ENCODE measurements at regions not wholly inside any gene's neighbourhood (a gene's known extent, or its start where the extent isn't known, plus 50 kb on each side); places are given as distances from the start of the nearest gene placed in this dataset.
"Not testable (repeated sequence)": the region's sequence is repeated elsewhere in the genome, so short reads cannot be mapped to it uniquely, and the experiment has no call there.

- Mint-ChIP-seq H3K36me3 (ENCODE audit: low read depth) (no peaks in the 10 kb centered on the region), H3K27ac (no peak overlapping the region), H3K9me3 (no peaks in the 10 kb centered on the region), H3K4me3 (no peak overlapping the region), H3K27me3 (peaks cover 7% of the 10 kb centered on the region), H3K4me1 (peaks cover 19% of the 10 kb centered on the region)
- ATAC-seq (ENCODE audit: low read depth) (no peak), DNase-seq (no peak)
- CTCF ChIA-PET: no interaction called here
- TF ChIP-seq, protein P1, sequence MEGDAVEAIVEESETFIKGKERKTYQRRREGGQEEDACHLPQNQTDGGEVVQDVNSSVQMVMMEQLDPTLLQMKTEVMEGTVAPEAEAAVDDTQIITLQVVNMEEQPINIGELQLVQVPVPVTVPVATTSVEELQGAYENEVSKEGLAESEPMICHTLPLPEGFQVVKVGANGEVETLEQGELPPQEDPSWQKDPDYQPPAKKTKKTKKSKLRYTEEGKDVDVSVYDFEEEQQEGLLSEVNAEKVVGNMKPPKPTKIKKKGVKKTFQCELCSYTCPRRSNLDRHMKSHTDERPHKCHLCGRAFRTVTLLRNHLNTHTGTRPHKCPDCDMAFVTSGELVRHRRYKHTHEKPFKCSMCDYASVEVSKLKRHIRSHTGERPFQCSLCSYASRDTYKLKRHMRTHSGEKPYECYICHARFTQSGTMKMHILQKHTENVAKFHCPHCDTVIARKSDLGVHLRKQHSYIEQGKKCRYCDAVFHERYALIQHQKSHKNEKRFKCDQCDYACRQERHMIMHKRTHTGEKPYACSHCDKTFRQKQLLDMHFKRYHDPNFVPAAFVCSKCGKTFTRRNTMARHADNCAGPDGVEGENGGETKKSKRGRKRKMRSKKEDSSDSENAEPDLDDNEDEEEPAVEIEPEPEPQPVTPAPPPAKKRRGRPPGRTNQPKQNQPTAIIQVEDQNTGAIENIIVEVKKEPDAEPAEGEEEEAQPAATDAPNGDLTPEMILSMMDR (IDR thresholded peaks at IDR 0.05): no peak
- intact Hi-C loops (cut with micrococcal nuclease): no loop called here
- POLR2A ChIA-PET: no interaction called here
Measured at GRCh38 chr11:109958821-109959166, 134.4 kb upstream of the ZC3H12C start.

GRCh38 chr11:109960831-109961230 lies 132.4 kb upstream of the ZC3H12C start:
- TF ChIP-seq, protein P1 (IDR thresholded peaks at IDR 0.05): no peak
- Mint-ChIP-seq H3K36me3 (ENCODE audit: low read depth) (no peaks in the 10 kb centered on the region), H3K27ac (no peak overlapping the region), H3K9me3 (no peaks in the 10 kb centered on the region), H3K4me1 (peaks cover 14% of the 10 kb centered on the region), H3K4me3 (no peak overlapping the region), H3K27me3 (peaks cover 2% of the 10 kb centered on the region)
- intact Hi-C loops (cut with micrococcal nuclease): no loop called here
- ATAC-seq (ENCODE audit: low read depth): no peak
- ChIA-PET CTCF (no interaction called here), POLR2A (no interaction called here)
- no peak for DNase-seq

DNA sequence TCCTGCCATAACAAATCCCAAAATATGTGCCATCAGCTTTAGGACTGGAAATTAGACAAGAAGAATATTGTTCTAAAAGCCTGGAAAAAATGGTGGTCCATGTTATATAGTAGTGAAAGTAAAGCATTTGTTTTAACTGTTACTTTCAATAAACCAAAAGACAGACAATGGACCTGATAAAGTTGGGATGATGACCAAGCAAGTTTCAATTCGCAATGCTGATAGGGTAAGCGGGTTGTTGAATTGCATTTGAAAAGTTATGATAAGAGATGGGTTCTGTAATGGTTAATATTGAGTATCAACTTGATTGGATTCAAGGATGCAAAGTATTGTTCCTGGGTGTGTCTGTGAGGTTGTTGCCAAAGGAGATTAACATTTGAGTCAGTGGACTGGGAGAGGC lies 131.9 kb upstream of the ZC3H12C start:
- ChIA-PET CTCF (no interaction called here), POLR2A (no interaction called here)
- peaks cover 10% of the 10 kb centered on the region for H3K4me1 Mint-ChIP-seq
- H3K4me3 Mint-ChIP-seq: no peak overlapping the region
- no peaks in the 10 kb centered on the region for H3K36me3 Mint-ChIP-seq (ENCODE audit: low read depth)
- DNase-seq (no peak), ATAC-seq (ENCODE audit: low read depth) (no peak)
- intact Hi-C loops (cut with micrococcal nuclease): no loop called here
- TF ChIP-seq, protein P1 (IDR thresholded peaks at IDR 0.05): no peak
- no peak overlapping the region for H3K27ac Mint-ChIP-seq
- peaks cover 2% of the 10 kb centered on the region for H3K27me3 Mint-ChIP-seq
- no peaks in the 10 kb centered on the region for H3K9me3 Mint-ChIP-seq

GRCh38 chr11:109963101-109963500 lies 130.1 kb upstream of the ZC3H12C start:
- H3K27me3 Mint-ChIP-seq: peaks cover 2% of the 10 kb centered on the region
- TF ChIP-seq, protein P1 (IDR thresholded peaks at IDR 0.05): no peak
- ChIA-PET CTCF (no interaction called here), POLR2A (no interaction called here)
- no peak for ATAC-seq (ENCODE audit: low read depth)
- H3K4me1 Mint-ChIP-seq: peaks cover 3% of the 10 kb centered on the region
- intact Hi-C loops (cut with micrococcal nuclease): no loop called here
- no peak for DNase-seq
- H3K36me3 Mint-ChIP-seq (ENCODE audit: low read depth): no peaks in the 10 kb centered on the region
- no peaks in the 10 kb centered on the region for H3K9me3 Mint-ChIP-seq
- no peak overlapping the region for H3K4me3 Mint-ChIP-seq
- no peak overlapping the region for H3K27ac Mint-ChIP-seq

DNA sequence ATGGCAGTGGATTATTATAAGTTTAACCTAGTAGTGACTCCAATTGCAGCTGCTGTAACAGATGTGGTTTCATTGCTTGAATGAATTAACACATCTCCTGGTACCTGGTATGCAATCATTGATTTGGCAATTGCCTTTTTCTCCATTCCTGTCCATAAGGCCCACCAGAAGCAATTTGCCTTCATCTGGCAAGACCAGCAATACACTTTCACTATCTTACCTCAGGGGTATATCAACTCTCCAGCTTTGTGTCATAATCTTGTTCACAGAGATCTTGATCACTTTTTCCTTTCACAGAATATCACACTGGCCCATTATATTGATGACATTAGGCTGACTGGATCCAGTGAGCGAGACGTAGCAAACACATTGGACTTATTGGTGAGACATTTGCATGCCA lies 128.7 kb upstream of the ZC3H12C start:
- ChIA-PET POLR2A (no interaction called here), CTCF (no interaction called here)
- no peaks in the 10 kb centered on the region for H3K36me3 Mint-ChIP-seq (ENCODE audit: low read depth)
- peaks cover 2% of the 10 kb centered on the region for H3K9me3 Mint-ChIP-seq
- H3K27ac Mint-ChIP-seq: no peak overlapping the region
- H3K27me3 Mint-ChIP-seq: peaks cover 7% of the 10 kb centered on the region
- intact Hi-C loops (cut with micrococcal nuclease): no loop called here
- peaks cover 3% of the 10 kb centered on the region for H3K4me1 Mint-ChIP-seq
- H3K4me3 Mint-ChIP-seq: no peak overlapping the region
- DNase-seq (no peak), ATAC-seq (ENCODE audit: low read depth) (no peak)
- TF ChIP-seq, protein P1 (IDR thresholded peaks at IDR 0.05): no peak

- H3K4me1 Mint-ChIP-seq; H3K9me3 Mint-ChIP-seq; POLR2A ChIA-PET; intact Hi-C loops (cut with micrococcal nuclease); DNase-seq; H3K27me3 Mint-ChIP-seq; ATAC-seq (ENCODE audit: low read depth); CTCF ChIA-PET; H3K4me3 Mint-ChIP-seq; H3K36me3 Mint-ChIP-seq (ENCODE audit: low read depth); H3K27ac Mint-ChIP-seq: not testable (repeated sequence)
Measured at GRCh38 chr11:109965445-109965844, 127.7 kb upstream of the ZC3H12C start.

DNA sequence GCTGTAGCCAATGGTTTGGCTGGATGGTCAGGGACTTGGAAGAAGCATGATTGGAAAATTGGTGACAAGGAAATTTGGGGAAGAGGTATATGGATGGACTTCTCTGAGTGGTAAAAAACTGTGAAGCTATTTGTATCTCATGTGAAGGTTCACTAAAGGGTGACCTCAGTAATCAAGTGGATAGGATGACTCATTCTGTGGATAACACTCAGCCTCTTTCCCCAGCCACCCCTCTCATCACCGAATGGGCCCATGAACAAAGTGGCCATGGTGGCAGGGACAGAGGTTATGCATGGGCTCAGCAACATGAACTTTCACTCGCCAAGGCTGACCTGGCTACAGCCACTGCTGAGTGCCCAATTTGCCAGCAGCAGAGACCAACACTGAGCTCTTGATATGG lies 127.3 kb upstream of the ZC3H12C start:
- ATAC-seq (ENCODE audit: low read depth): not testable (repeated sequence)

DNA sequence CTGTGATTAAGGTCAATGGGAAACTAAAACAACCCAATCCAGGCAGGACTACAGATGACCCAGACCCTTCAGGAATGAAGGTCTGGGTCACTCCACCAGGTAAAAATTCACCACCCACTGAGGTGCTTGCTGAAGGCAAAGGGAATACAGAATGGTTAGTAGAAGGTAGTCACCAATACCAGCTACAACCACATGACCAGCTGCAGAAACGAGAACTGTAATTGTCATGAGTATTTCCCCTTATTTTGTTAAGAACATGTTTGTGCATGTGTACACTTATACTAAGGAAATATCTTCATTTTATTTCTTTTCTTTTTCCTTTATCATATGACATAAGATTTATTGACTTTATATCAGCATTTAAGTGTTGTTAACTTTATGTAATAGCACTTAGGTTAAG lies 126.1 kb upstream of the ZC3H12C start:
- POLR2A ChIA-PET; intact Hi-C loops (cut with micrococcal nuclease); H3K36me3 Mint-ChIP-seq (ENCODE audit: low read depth); H3K4me3 Mint-ChIP-seq; DNase-seq; H3K9me3 Mint-ChIP-seq; H3K27me3 Mint-ChIP-seq; H3K27ac Mint-ChIP-seq; ATAC-seq (ENCODE audit: low read depth); CTCF ChIA-PET: not testable (repeated sequence)
- peaks cover 24% of the 10 kb centered on the region for H3K4me1 Mint-ChIP-seq

More for the DNA sequence above, 127.3 kb upstream of the ZC3H12C start:
- H3K9me3 Mint-ChIP-seq; CTCF ChIA-PET; H3K27ac Mint-ChIP-seq; H3K4me3 Mint-ChIP-seq; intact Hi-C loops (cut with micrococcal nuclease); POLR2A ChIA-PET; H3K36me3 Mint-ChIP-seq (ENCODE audit: low read depth); DNase-seq; H3K27me3 Mint-ChIP-seq: not testable (repeated sequence)
- H3K4me1 Mint-ChIP-seq: peaks cover 12% of the 10 kb centered on the region
